Uterus (tissue), 2 donors: ENCODE measurements at regions not wholly inside any gene's neighbourhood (a gene's known extent, or its start where the extent isn't known, plus 50 kb on each side); places are given as distances from the start of the nearest gene placed in this dataset.

ENCODE experiments used
- POLR2A ChIP-seq, 2 donors: fragments of 450-650 bp; IDR thresholded peaks; one replicate each; pipeline ENCODE4 v1.6.1; 2016; ENCODE audit warnings: antibody characterized with exemption in 2 of 2, mild to moderate bottlenecking in 1 of 2, moderate library complexity in 1 of 2
- TF ChIP-seq, protein P1 (sequence below), 4 experiments: fragments of 200-600 bp in 2 of 4; fragments of 450-650 bp in 2 of 4; sonication (generic) in 2 of 4; IDR thresholded peaks; one replicate each; pipeline ENCODE4 v1.5.1; 2016 to 2019; ENCODE audit warnings: antibody characterized with exemption in 4 of 4, mild to moderate bottlenecking in 2 of 4, moderate library complexity in 1 of 4

DNA sequence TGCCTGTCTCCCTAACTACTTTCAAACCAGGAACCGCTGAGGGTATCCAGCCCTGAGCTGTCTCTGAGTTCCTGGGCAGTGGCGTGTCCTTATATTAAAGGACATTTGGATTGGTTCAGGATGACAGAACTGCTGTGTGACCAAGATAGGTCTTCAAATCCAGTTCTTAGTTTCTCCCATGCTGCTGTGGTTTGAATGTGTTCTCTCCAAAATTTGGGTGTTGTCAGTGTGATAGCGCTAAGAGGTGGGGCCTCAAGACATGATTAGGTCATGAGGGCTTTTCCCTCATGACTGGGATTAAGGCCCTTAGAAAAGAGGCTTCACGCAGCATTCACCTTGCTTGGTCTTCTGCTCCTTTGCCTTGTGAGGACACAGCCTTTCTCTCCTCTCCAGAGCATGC lies 376.5 kb upstream of the TPM1 start:
- TF ChIP-seq, protein P1, sequence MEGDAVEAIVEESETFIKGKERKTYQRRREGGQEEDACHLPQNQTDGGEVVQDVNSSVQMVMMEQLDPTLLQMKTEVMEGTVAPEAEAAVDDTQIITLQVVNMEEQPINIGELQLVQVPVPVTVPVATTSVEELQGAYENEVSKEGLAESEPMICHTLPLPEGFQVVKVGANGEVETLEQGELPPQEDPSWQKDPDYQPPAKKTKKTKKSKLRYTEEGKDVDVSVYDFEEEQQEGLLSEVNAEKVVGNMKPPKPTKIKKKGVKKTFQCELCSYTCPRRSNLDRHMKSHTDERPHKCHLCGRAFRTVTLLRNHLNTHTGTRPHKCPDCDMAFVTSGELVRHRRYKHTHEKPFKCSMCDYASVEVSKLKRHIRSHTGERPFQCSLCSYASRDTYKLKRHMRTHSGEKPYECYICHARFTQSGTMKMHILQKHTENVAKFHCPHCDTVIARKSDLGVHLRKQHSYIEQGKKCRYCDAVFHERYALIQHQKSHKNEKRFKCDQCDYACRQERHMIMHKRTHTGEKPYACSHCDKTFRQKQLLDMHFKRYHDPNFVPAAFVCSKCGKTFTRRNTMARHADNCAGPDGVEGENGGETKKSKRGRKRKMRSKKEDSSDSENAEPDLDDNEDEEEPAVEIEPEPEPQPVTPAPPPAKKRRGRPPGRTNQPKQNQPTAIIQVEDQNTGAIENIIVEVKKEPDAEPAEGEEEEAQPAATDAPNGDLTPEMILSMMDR (IDR thresholded peaks at IDR 0.05) = no peak
- no peak for TF ChIP-seq POLR2A (IDR thresholded peaks at IDR 0.05)
